ENCODE measurements at regions not wholly inside any gene's neighbourhood (a gene's known extent, or its start where the extent isn't known, plus 50 kb on each side); places are given as distances from the start of the nearest gene placed in this dataset.

GRCh38 chr3:86257955-86258641 is 732.9 kb downstream of the VGLL3 start:
- DNase-seq, result no peak

- DNase-seq, result no peak
Measured at GRCh38 chr3:86254480-86254879, 736.5 kb downstream of the VGLL3 start.

- no peak for DNase-seq
Measured at GRCh38 chr3:86251781-86252180, 739.2 kb downstream of the VGLL3 start.

- DNase-seq, result no peak
Measured at GRCh38 chr3:86249833-86250232, 741.1 kb downstream of the VGLL3 start.

- no peak for DNase-seq
Measured at GRCh38 chr3:86245360-86245759, 745.6 kb downstream of the VGLL3 start.

GRCh38 chr3:86244905-86245304 is 746.0 kb downstream of the VGLL3 start:
- DNase-seq, result no peak

GRCh38 chr3:86239946-86240345 is 751.0 kb downstream of the VGLL3 start:
- no peak for DNase-seq

- DNase-seq, result no peak
Measured at GRCh38 chr3:86234506-86235254, 756.3 kb downstream of the VGLL3 start.

- DNase-seq, result no peak
Measured at GRCh38 chr3:86230762-86231161, 760.2 kb downstream of the VGLL3 start.

- DNase-seq, result no peak
Measured at GRCh38 chr3:86229775-86230094, 761.2 kb downstream of the VGLL3 start.

GRCh38 chr3:86229086-86229774 is 761.7 kb downstream of the VGLL3 start:
- DNase-seq, result no peak

GRCh38 chr3:86228101-86228500 is 762.8 kb downstream of the VGLL3 start:
- no peak for DNase-seq

GRCh38 chr3:86225461-86225860 is 765.5 kb downstream of the VGLL3 start:
- no peak for DNase-seq

GRCh38 chr3:86221601-86222000 is 769.3 kb downstream of the VGLL3 start:
- DNase-seq, result no peak

- no peak for DNase-seq
Measured at GRCh38 chr3:86208772-86209171, 782.2 kb downstream of the VGLL3 start.

GRCh38 chr3:86182606-86183005 is 808.3 kb downstream of the VGLL3 start:
- DNase-seq, result no peak

- no peak for DNase-seq
Measured at GRCh38 chr3:86180696-86181095, 810.3 kb downstream of the VGLL3 start.

- no peak for DNase-seq
Measured at GRCh38 chr3:86178095-86178494, 812.9 kb downstream of the VGLL3 start.

GRCh38 chr3:86176445-86176784 is 814.5 kb downstream of the VGLL3 start:
- no peak for DNase-seq

- no peak for DNase-seq
Measured at GRCh38 chr3:86175593-86176444, 815.1 kb downstream of the VGLL3 start.

- DNase-seq, result no peak
Measured at GRCh38 chr3:86175051-86175536, 815.9 kb downstream of the VGLL3 start.

- no peak for DNase-seq
Measured at GRCh38 chr3:86173401-86173800, 817.5 kb downstream of the VGLL3 start.

GRCh38 chr3:86168512-86168911 is 822.4 kb downstream of the VGLL3 start:
- no peak for DNase-seq
